Left colon (tissue), 2 donors: ENCODE measurements at regions not wholly inside any gene's neighbourhood (a gene's known extent, or its start where the extent isn't known, plus 50 kb on each side); places are given as distances from the start of the nearest gene placed in this dataset.
"Not testable (repeated sequence)": the region's sequence is repeated elsewhere in the genome, so short reads cannot be mapped to it uniquely, and the experiment has no call there.

ENCODE experiments used
- ATAC-seq: fragments of 200-7000 bp; cut with Tn5 transposase; one replicate; pipeline ENCODE4 v1.9.1; 2020; ENCODE audit warnings: mild to moderate bottlenecking, moderate library complexity
- DNase-seq, 2 donors: peaks; one replicate each; pipeline ENCODE4 v3.0.0-alpha.2; 2020
- intact Hi-C, 2 donors: fragments of 100-400 bp; cut with DNase I in 1 of 2; cut with micrococcal nuclease in 1 of 2; formaldehyde crosslinking; loops; one replicate each; pipeline versions ENCODE4 v1.11.2 to v1.14.0; 2022; cut with DNase I, micrococcal nuclease
- donor health status: DM: no; HTN: no; CAD: no.
- donor health status: DM: yes; HTN: yes; CAD: no.

GRCh38 chr4:66814277-66814676 lies 731.0 kb downstream of the CENPC start:
- DNase-seq (no peak), ATAC-seq (no peak)
- intact Hi-C loops: no loop called here

- ATAC-seq: no peak
- intact Hi-C loops: no loop called here
- no peak for DNase-seq
These were observed 739.7 kb downstream of the CENPC start for GRCh38 chr4:66805582-66805981.

- no peak for ATAC-seq
- intact Hi-C loops: no loop called here
- no peak for DNase-seq
These were observed 740.3 kb downstream of the CENPC start for GRCh38 chr4:66804979-66805378.

GRCh38 chr4:66797608-66798007 lies 747.7 kb downstream of the CENPC start:
- no peak for ATAC-seq
- intact Hi-C loops: no loop called here
- no peak for DNase-seq

- ATAC-seq: no peak
- DNase-seq: no peak
- intact Hi-C loops: no loop called here
These were observed 749.6 kb downstream of the CENPC start for GRCh38 chr4:66795724-66796123.

GRCh38 chr4:66794390-66795034 lies 750.8 kb downstream of the CENPC start:
- intact Hi-C loops: no loop called here
- ATAC-seq: no peak
- DNase-seq: no peak

GRCh38 chr4:66791686-66792085 lies 753.6 kb downstream of the CENPC start:
- ATAC-seq: no peak
- no peak for DNase-seq
- intact Hi-C loops: no loop called here

GRCh38 chr4:66785479-66785878 lies 759.8 kb downstream of the CENPC start:
- intact Hi-C loops: no loop called here
- ATAC-seq (no peak), DNase-seq (no peak)

- ATAC-seq, DNase-seq, intact Hi-C loops: not testable (repeated sequence)
These were observed 762.6 kb downstream of the CENPC start for GRCh38 chr4:66782751-66783150.

- no peak for DNase-seq
- intact Hi-C loops: no loop called here
- ATAC-seq: no peak
These were observed 768.2 kb downstream of the CENPC start for GRCh38 chr4:66777097-66777496.

GRCh38 chr4:66769441-66769840 lies 775.9 kb downstream of the CENPC start:
- no peak for DNase-seq
- intact Hi-C loops: no loop called here
- no peak for ATAC-seq

GRCh38 chr4:66767442-66767841 lies 777.9 kb downstream of the CENPC start:
- no peak for ATAC-seq
- no peak for DNase-seq
- intact Hi-C loops: no loop called here

- no peak for DNase-seq
- no peak for ATAC-seq
- intact Hi-C loops: no loop called here
These were observed 778.7 kb downstream of the CENPC start for GRCh38 chr4:66766557-66766956.

- ATAC-seq (no peak), DNase-seq (no peak)
- intact Hi-C loops: no loop called here
These were observed 795.0 kb downstream of the CENPC start for GRCh38 chr4:66750273-66750672.

GRCh38 chr4:66746918-66747317 lies 798.4 kb downstream of the CENPC start:
- DNase-seq, ATAC-seq, intact Hi-C loops: not testable (repeated sequence)

- intact Hi-C loops: no loop called here
- DNase-seq (no peak), ATAC-seq (no peak)
These were observed 804.2 kb downstream of the CENPC start for GRCh38 chr4:66741081-66741480.

- DNase-seq: no peak
- ATAC-seq: no peak
- intact Hi-C loops: no loop called here
These were observed 808.7 kb downstream of the CENPC start for GRCh38 chr4:66736606-66737005.

GRCh38 chr4:66728280-66728679 lies 817.0 kb downstream of the CENPC start:
- ATAC-seq: no peak
- intact Hi-C loops: no loop called here
- no peak for DNase-seq

- intact Hi-C loops, DNase-seq, ATAC-seq: not testable (repeated sequence)
These were observed 832.9 kb downstream of the CENPC start for GRCh38 chr4:66712301-66712921.

GRCh38 chr4:66704243-66704642 lies 841.1 kb downstream of the CENPC start:
- ATAC-seq (no peak), DNase-seq (no peak)
- intact Hi-C loops: no loop called here

GRCh38 chr4:66694739-66695138 lies 850.6 kb downstream of the CENPC start:
- intact Hi-C loops: no loop called here
- no peak for DNase-seq
- no peak for ATAC-seq
